Inflammatory macrophage treated with lipopolysaccharide for 1 hour (primary cell): ENCODE measurements at regions not wholly inside any gene's neighbourhood (a gene's known extent, or its start where the extent isn't known, plus 50 kb on each side); places are given as distances from the start of the nearest gene placed in this dataset.

ENCODE experiments used
- DNase-seq, 2 donors: peaks; one replicate each; pipeline ENCODE4 v3.0.0-alpha.2; 2020 to 2022

- no peak for DNase-seq
Observed at GRCh38 chr14:59067127-59067894, 121.2 kb upstream of the DAAM1 start.

GRCh38 chr14:59069163-59069854 is 119.2 kb upstream of the DAAM1 start:
- no peak for DNase-seq

- DNase-seq = no peak
Observed at GRCh38 chr14:59075506-59075905, 113.0 kb upstream of the DAAM1 start.

GRCh38 chr14:59081720-59082119 is 106.7 kb upstream of the DAAM1 start:
- DNase-seq = no peak

- no peak for DNase-seq
Observed at GRCh38 chr14:59085207-59085739, 103.2 kb upstream of the DAAM1 start.

- no peak for DNase-seq
Observed at GRCh38 chr14:59086241-59086882, 102.1 kb upstream of the DAAM1 start.

GRCh38 chr14:59087240-59087639 is 101.2 kb upstream of the DAAM1 start:
- no peak for DNase-seq

- DNase-seq = no peak
Observed at GRCh38 chr14:59087711-59088110, 100.8 kb upstream of the DAAM1 start.

- DNase-seq = no peak
Observed at GRCh38 chr14:59090572-59090971, 97.9 kb upstream of the DAAM1 start.

GRCh38 chr14:59091404-59091803 is 97.1 kb upstream of the DAAM1 start:
- no peak for DNase-seq

GRCh38 chr14:59091976-59092375 is 96.5 kb upstream of the DAAM1 start:
- DNase-seq = no peak

GRCh38 chr14:59093902-59094301 is 94.6 kb upstream of the DAAM1 start:
- DNase-seq = no peak

GRCh38 chr14:59096303-59096702 is 92.2 kb upstream of the DAAM1 start:
- DNase-seq = no peak

GRCh38 chr14:59097681-59098080 is 90.8 kb upstream of the DAAM1 start:
- no peak for DNase-seq

GRCh38 chr14:59098377-59098776 is 90.1 kb upstream of the DAAM1 start:
- no peak for DNase-seq

GRCh38 chr14:59100205-59100604 is 88.3 kb upstream of the DAAM1 start:
- no peak for DNase-seq

GRCh38 chr14:59101476-59101875 is 87.0 kb upstream of the DAAM1 start:
- no peak for DNase-seq

GRCh38 chr14:59103396-59103795 is 85.1 kb upstream of the DAAM1 start:
- no peak for DNase-seq

- DNase-seq = no peak
Observed at GRCh38 chr14:59107819-59108218, 80.6 kb upstream of the DAAM1 start.

GRCh38 chr14:59116984-59117415 is 71.5 kb upstream of the DAAM1 start:
- DNase-seq = no peak

GRCh38 chr14:59117754-59118528 is 70.5 kb upstream of the DAAM1 start:
- DNase-seq = no peak

GRCh38 chr14:59120921-59121320 is 67.5 kb upstream of the DAAM1 start:
- no peak for DNase-seq

- DNase-seq = no peak
Observed at GRCh38 chr14:59123531-59123930, 64.9 kb upstream of the DAAM1 start.
